DOHH2 (cell line): ENCODE measurements at regions not wholly inside any gene's neighbourhood (a gene's known extent, or its start where the extent isn't known, plus 50 kb on each side); places are given as distances from the start of the nearest gene placed in this dataset.
"Not testable (repeated sequence)": the region's sequence is repeated elsewhere in the genome, so short reads cannot be mapped to it uniquely, and the experiment has no call there.

ENCODE experiments used
- H3F3A ChIP-seq: fragments of 200-600 bp; sonication (generic), shearing (Covaris generic); 2 replicates; pipeline ENCODE4 v1.6.0; 2016; ENCODE audit warnings: antibody characterized with exemption, mild to moderate bottlenecking; ENCODE audit not compliant: control insufficient read depth, insufficient read depth
- H3K27ac ChIP-seq: fragments of 200-600 bp; sonication (generic); 2 replicates; pipeline ENCODE4 v1.5.1; 2014; ENCODE audit warnings: low read depth, mild to moderate bottlenecking, low read length, moderate library complexity
- H3K27me3 ChIP-seq: fragments of 200-600 bp; sonication (generic); 2 replicates; pipeline ENCODE4 v1.6.1; 2014; ENCODE audit warnings: mild to moderate bottlenecking, low read length, mixed read lengths; ENCODE audit not compliant: control insufficient read depth
- H3K36me3 ChIP-seq: fragments of 200-600 bp; sonication (generic); 2 replicates; pipeline ENCODE4 v1.6.1; 2014; ENCODE audit warnings: mild to moderate bottlenecking, low read length, moderate library complexity, mixed read lengths; ENCODE audit not compliant: control insufficient read depth
- H3K4me1 ChIP-seq: fragments of 200-600 bp; sonication (generic); 2 replicates; pipeline ENCODE4 v1.6.1; 2014; ENCODE audit warnings: mild to moderate bottlenecking, low read length, mixed read lengths; ENCODE audit not compliant: control insufficient read depth
- H3K4me2 ChIP-seq: fragments of 200-600 bp; sonication (generic); 2 replicates; pipeline ENCODE4 v1.6.0; 2014; ENCODE audit warnings: mild to moderate bottlenecking, low read length, moderate library complexity
- H3K4me3 ChIP-seq: fragments of 200-600 bp; sonication (generic); 2 replicates; pipeline ENCODE4 v1.5.1; 2014; ENCODE audit warnings: mild to moderate bottlenecking, low read length, mixed read lengths
- H3K79me2 ChIP-seq: fragments of 200-600 bp; sonication (generic); 2 replicates; pipeline ENCODE4 v1.6.1; 2014; ENCODE audit warnings: mild to moderate bottlenecking, low read length, mixed read lengths; ENCODE audit not compliant: control insufficient read depth
- H3K9me2 ChIP-seq: fragments of 200-600 bp; sonication (generic); replicated peaks from 2 replicates; pipeline ENCODE4 v1.6.1; 2014; ENCODE audit warnings: mild to moderate bottlenecking, low read length, mixed read lengths; ENCODE audit not compliant: control insufficient read depth
- H3K9me3 ChIP-seq: fragments of 200-600 bp; sonication (generic); 2 replicates; pipeline ENCODE4 v1.6.1; 2014; ENCODE audit warnings: antibody characterized with exemption, low read length, mixed read lengths; ENCODE audit not compliant: control insufficient read depth, insufficient read depth
- H4K20me1 ChIP-seq: fragments of 200-600 bp; sonication (generic); 2 replicates; pipeline ENCODE4 v1.6.0; 2014; ENCODE audit warnings: low read depth, mild to moderate bottlenecking, antibody characterized with exemption, low read length, moderate library complexity; ENCODE audit not compliant: control insufficient read depth, insufficient read depth

DNA sequence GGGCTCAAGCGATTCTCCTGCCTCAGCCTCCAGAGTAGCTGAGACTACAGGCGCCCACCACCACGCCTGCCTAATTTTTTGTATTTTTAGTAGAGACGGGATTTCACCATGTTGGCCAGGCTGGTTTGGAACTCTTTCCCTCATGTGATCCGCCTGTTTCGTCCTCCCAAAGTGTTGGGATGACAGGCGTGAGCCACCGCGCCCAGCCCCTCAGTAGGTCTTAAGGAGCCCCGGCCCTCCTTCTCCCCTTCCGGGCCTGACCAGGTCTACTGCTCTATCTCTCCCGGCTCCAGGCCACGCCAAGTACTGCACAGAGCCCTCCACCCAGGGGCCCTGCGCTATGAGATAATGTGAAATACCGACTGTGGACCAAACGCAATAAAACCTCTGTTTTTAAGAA is 785.5 kb downstream of the FOXD4L5 start:
- H3K27ac ChIP-seq, H3K36me3 ChIP-seq: not testable (repeated sequence)

DNA sequence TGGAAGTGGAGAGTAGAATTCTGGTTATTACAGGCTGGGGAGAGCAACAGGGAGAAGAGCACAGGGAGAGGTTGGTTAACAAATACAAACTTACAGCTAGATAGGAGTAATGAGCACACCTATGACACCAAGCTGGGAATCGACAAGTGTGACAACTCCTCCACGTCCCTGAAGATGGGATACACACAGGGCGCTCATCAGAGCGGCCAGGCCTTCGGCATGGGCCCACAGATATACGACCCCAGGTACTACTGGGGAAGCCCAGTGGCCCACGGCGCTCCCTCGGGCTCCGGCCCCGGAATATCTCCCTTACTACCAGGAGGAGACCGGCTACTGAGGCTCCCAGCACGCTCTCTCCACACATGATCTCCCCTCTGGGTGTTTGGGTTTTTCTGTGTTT is 786.6 kb downstream of the FOXD4L5 start:
- H3K4me1 ChIP-seq, H3K4me2 ChIP-seq, H3K9me3 ChIP-seq: not testable (repeated sequence)

More for the DNA sequence above, 785.5 kb downstream of the FOXD4L5 start:
- H4K20me1 ChIP-seq, H3K27me3 ChIP-seq, H3F3A ChIP-seq, H3K79me2 ChIP-seq, H3K4me1 ChIP-seq, H3K9me2 ChIP-seq, H3K4me2 ChIP-seq, H3K4me3 ChIP-seq, H3K9me3 ChIP-seq: not testable (repeated sequence)

DNA sequence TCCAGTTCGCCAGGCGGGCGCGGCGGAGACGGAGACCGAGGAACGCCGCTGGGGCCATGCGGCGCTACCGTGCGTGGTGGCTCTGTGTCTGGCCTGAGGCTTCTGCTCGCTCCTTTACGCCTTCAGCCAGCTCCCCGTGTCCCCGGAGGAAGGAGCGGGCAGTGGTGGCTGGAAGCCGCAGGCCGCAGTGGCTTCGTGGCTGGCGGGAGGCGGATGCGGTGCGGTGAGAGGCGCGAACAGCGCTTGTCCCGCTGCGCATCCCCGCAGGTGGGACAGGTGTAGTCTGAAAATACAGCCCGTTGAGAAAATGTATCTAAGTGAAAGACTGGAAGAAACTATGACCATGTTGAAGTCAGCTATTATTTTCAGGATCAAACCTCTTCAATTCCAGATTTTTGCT is 796.5 kb downstream of the FOXD4L5 start:
- not testable (repeated sequence) for H3K79me2 ChIP-seq, H3K27ac ChIP-seq, H4K20me1 ChIP-seq, H3K9me2 ChIP-seq, H3K9me3 ChIP-seq, H3K4me3 ChIP-seq, H3K4me2 ChIP-seq, H3K36me3 ChIP-seq, H3K27me3 ChIP-seq, H3K4me1 ChIP-seq, H3F3A ChIP-seq

More for the DNA sequence above, 786.6 kb downstream of the FOXD4L5 start:
- not testable (repeated sequence) for H3K9me2 ChIP-seq, H4K20me1 ChIP-seq, H3K4me3 ChIP-seq, H3F3A ChIP-seq, H3K27ac ChIP-seq, H3K36me3 ChIP-seq, H3K27me3 ChIP-seq, H3K79me2 ChIP-seq

DNA sequence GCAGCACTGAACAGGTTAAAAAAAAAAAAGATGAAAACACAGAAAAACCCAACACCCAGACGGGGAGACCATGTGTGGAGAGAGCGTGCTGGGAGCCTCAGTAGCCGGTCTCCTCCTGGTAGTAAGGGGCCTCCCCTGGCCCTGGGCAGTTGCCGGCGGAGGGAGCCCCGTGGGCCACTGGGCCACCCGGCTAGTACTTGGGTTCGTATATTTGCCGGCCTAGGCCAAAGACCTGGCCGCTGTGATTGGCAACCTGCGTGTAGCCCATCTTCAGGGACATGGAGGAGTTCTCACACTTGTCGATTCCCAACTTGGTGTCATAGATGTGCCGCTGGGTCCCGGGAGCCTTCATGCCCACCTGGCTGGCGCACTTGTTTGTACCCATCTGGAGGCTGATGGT is 798.9 kb downstream of the FOXD4L5 start:
- H3K27ac ChIP-seq, H3K9me3 ChIP-seq, H3K79me2 ChIP-seq, H4K20me1 ChIP-seq, H3K4me2 ChIP-seq, H3K9me2 ChIP-seq, H3K4me3 ChIP-seq, H3K27me3 ChIP-seq, H3K4me1 ChIP-seq, H3F3A ChIP-seq, H3K36me3 ChIP-seq: not testable (repeated sequence)

DNA sequence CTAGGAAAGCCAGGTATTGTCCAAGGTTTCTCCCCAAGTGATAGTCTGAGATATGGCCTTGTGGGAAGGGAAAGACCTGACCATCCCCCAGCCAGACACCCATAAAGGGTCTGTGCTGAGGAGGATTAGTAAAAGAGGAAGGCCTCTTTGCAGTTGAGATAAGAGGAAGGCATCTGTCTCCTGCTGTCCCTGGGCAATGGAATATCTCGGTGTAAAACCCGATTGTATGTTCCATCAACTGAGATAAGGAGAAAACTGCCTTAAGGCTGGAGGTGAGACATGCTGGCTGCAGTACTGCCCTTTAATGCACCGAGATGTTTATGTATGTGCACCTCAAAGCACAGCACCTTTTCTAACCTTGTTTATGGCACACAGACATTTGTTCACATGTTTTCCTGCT is 805.9 kb downstream of the FOXD4L5 start:
- not testable (repeated sequence) for H3K36me3 ChIP-seq, H3K9me3 ChIP-seq, H3K4me3 ChIP-seq, H3K27me3 ChIP-seq, H3K4me2 ChIP-seq, H3F3A ChIP-seq, H4K20me1 ChIP-seq, H3K4me1 ChIP-seq, H3K79me2 ChIP-seq, H3K9me2 ChIP-seq, H3K27ac ChIP-seq

DNA sequence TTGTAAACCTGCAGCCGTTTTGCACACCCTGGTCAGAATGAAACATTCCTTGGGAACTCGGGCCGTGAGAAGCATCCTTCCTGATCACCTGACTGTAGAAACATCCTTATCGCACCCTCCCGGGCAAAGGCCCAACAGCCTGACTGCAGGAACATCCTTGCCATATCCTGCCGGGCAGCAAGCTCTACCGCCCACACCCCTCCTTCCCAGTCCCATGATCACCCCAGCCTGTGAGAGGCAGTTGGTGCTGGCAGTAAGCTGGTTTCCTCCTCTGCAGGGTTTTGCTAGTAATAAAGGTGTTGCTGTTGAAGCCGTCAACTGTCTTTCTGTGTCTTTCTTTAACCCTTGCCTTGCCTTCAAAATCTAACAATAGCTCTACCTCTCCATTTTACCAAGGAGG is 816.1 kb downstream of the FOXD4L5 start:
- not testable (repeated sequence) for H3K36me3 ChIP-seq, H3K79me2 ChIP-seq, H3K9me3 ChIP-seq, H3K27me3 ChIP-seq, H4K20me1 ChIP-seq, H3K4me2 ChIP-seq, H3K27ac ChIP-seq, H3K4me1 ChIP-seq, H3K4me3 ChIP-seq, H3F3A ChIP-seq, H3K9me2 ChIP-seq
